K562 (cell line): ENCODE measurements at regions not wholly inside any gene's neighbourhood (a gene's known extent, or its start where the extent isn't known, plus 50 kb on each side); places are given as distances from the start of the nearest gene placed in this dataset.

Experiments
- ATAC-seq: fragments of 200-7000 bp; cut with Tn5 transposase; 3 replicates; pipeline ENCODE4 v1.9.1; 2020; ENCODE audit warnings: moderate library complexity
- BruUV-seq: library from RNA; stranded (reverse); fragments of 400-500 nt; replicated peaks from 2 replicates; lab custom pipeline; 2021; lab: Mats Ljungman, UMichigan
- CTCF ChIA-PET: fragments of 300-600 bp; formaldehyde crosslinking; extraction: SDS; loops from one replicate; lab custom pipeline; 2021; ENCODE audit warnings: low intra/inter-chr PET ratio; lab: Yijun Ruan, JAX
- POLR2A ChIA-PET: fragments of 300-600, 350-650 bp; sonication (Branson Sonifier 250); formaldehyde crosslinking; extraction: SDS; loops from one replicate; lab custom pipeline; 2021; ENCODE audit warnings: antibody characterized with exemption, inconsistent platforms; lab: Yijun Ruan, JAX
- DNase-seq, 4 experiments: peaks; one replicate each; pipeline versions ENCODE4 v3.0.0 to v3.0.0-alpha.2; 2011 to 2018; ENCODE audit warnings: low spot score in 3 of 4, mixed read lengths in 3 of 4; ENCODE audit errors: extremely low read depth in 1 of 4
- FAIRE-seq: peaks from 2 replicates; lab custom pipeline; 2011; peaks lifted over from hg19 to GRCh38; lab: Jason Lieb, UNC
- H2AFZ ChIP-seq: 2 replicates; pipeline ENCODE4 v1.6.0; 2011; ENCODE audit warnings: low read depth, low read length, control low read depth, inconsistent platforms
- H3K27ac ChIP-seq: fragments of 200-600 bp; 3 replicates; pipeline ENCODE4 v1.8.0; 2011; ENCODE audit warnings: low read depth, mild to moderate bottlenecking, control low read depth, inconsistent platforms, low read length, moderate library complexity, mixed read lengths; ENCODE audit errors: extremely low read depth
- H3K27me3 ChIP-seq, 2 experiments: fragments of 300-600 bp in 1 of 2; 2 replicates in 1 of 2; 3 replicates in 1 of 2; pipeline versions ENCODE4 v1.6.0 to v1.8.0; 2011; ENCODE audit warnings: inconsistent platforms in 2 of 2, low read length in 2 of 2, mild to moderate bottlenecking in 1 of 2, mixed read lengths in 1 of 2, moderate library complexity in 1 of 2; ENCODE audit not compliant: control insufficient read depth in 2 of 2, insufficient read depth in 2 of 2
- H3K36me3 ChIP-seq: fragments of 300-600 bp; 3 replicates; pipeline ENCODE4 v1.8.0; 2011; ENCODE audit warnings: mild to moderate bottlenecking, low read length, inconsistent platforms; ENCODE audit not compliant: control insufficient read depth, insufficient read depth
- H3K4me1 ChIP-seq, 2 experiments: fragments of 200-600 bp in 1 of 2; replicated peaks in 1 of 2; 2 replicates in 1 of 2; 3 replicates in 1 of 2; pipeline versions ENCODE4 v1.5.1 to v1.8.0; 2011; ENCODE audit warnings: inconsistent platforms in 2 of 2, low read length in 2 of 2, mild to moderate bottlenecking in 1 of 2, mixed read lengths in 1 of 2, moderate library complexity in 1 of 2; ENCODE audit not compliant: control insufficient read depth in 2 of 2, insufficient read depth in 2 of 2
- H3K4me2 ChIP-seq: 2 replicates; pipeline ENCODE4 v1.6.1; 2011; ENCODE audit warnings: low read length, control low read depth, inconsistent platforms, mixed read lengths; ENCODE audit not compliant: insufficient read depth
- H3K4me3 ChIP-seq: fragments of 200-600 bp; sonication (generic), shearing (Covaris generic); 2 replicates; pipeline ENCODE4 v1.5.1; 2016; ENCODE audit warnings: control low read depth, inconsistent platforms
- H3K79me2 ChIP-seq: fragments of 200-600 bp; 3 replicates; pipeline ENCODE4 v1.8.0; 2011; ENCODE audit warnings: low read length, inconsistent platforms; ENCODE audit not compliant: control insufficient read depth, insufficient read depth
- H3K9ac ChIP-seq, 2 experiments: 2 replicates each; pipeline versions ENCODE4 v1.6.0 to v1.6.1; 2011; ENCODE audit warnings: low read depth in 2 of 2, low read length in 2 of 2, control low read depth in 1 of 2, inconsistent platforms in 1 of 2, mild to moderate bottlenecking in 1 of 2, mixed read lengths in 1 of 2; ENCODE audit not compliant: insufficient read depth in 1 of 2
- H3K9me1 ChIP-seq: one replicate; pipeline ENCODE4 v1.6.0; 2011; ENCODE audit warnings: inconsistent platforms, mild to moderate bottlenecking, low read length, moderate library complexity; ENCODE audit not compliant: control insufficient read depth, insufficient read depth
- H3K9me3 ChIP-seq: replicated peaks from 2 replicates; pipeline ENCODE4 v1.5.1; 2011; ENCODE audit warnings: low read depth, low read length, inconsistent platforms; ENCODE audit not compliant: control insufficient read depth, insufficient read depth
- H4K20me1 ChIP-seq: replicated peaks from 2 replicates; pipeline ENCODE4 v1.6.1; 2011; ENCODE audit warnings: low read length, inconsistent platforms, mixed read lengths; ENCODE audit not compliant: control insufficient read depth, insufficient read depth
- GTF2A2 ChIP-seq: IDR thresholded peaks from 2 replicates; pipeline ENCODE4 v1.6.1; 2016; ENCODE audit warnings: mild to moderate bottlenecking, missing genetic modification characterization, missing compliant biosample characterization
- KHSRP ChIP-seq: fragments of 450-650 bp; IDR thresholded peaks from 2 replicates; pipeline ENCODE4 v1.6.1; 2017
- MAZ ChIP-seq, 2 experiments: fragments of 450-650 bp in 1 of 2; sonication (generic) in 1 of 2; formaldehyde crosslinking; IDR thresholded peaks in 1 of 2; conservative IDR thresholded peaks in 1 of 2; 2 replicates each; pipeline versions ENCODE4 v1.4.0 to v1.5.0; 2020; ENCODE audit warnings: mild to moderate bottlenecking in 1 of 2, missing genetic modification reagents in 1 of 2
- MCM3 ChIP-seq: fragments of 450-650 bp; IDR thresholded peaks from 2 replicates; pipeline ENCODE4 v1.6.1; 2016
- RAD21 ChIP-seq, 2 experiments: fragments of 250-450 bp in 1 of 2; fragments of 450-650 bp in 1 of 2; sonication (Bioruptor Pico) in 1 of 2; formaldehyde crosslinking in 1 of 2; IDR thresholded peaks in 1 of 2; conservative IDR thresholded peaks in 1 of 2; 2 replicates each; pipeline versions ENCODE4 v1.4.0 to v1.8.0; 2020 to 2022; ENCODE audit warnings: mild to moderate bottlenecking in 2 of 2, moderate library complexity in 1 of 2
- ZNF3 ChIP-seq: fragments of 250-450 bp; sonication (Bioruptor Pico); IDR thresholded peaks from 2 replicates; pipeline ENCODE4 v1.5.0; 2021; ENCODE audit warnings: mild to moderate bottlenecking, moderate library complexity
- ZNF780A ChIP-seq: fragments of 250-450 bp; sonication (Bioruptor Pico); IDR thresholded peaks from 2 replicates; pipeline ENCODE4 v1.5.0; 2021; ENCODE audit warnings: mild to moderate bottlenecking
- WGBS: fragments of 100-300 bp; shearing (Covaris generic); methylation state at CpG from one replicate; pipeline ENCODE4 v1.1.6; 2016; ENCODE audit warnings: low coverage, mixed read lengths; ENCODE audit not compliant: insufficient coverage; ENCODE audit errors: missing lambda C conversion rate; 5-methylcytosine and 5-hydroxymethylcytosine counted together
- in situ Hi-C: fragments of 300-500 bp; cut with MboI; formaldehyde crosslinking; loops from 4 replicates; pipeline ENCODE4 v1.15.0; 2018; ENCODE audit warnings: inconsistent platforms, mixed read lengths
- intact Hi-C: fragments of 100-400 bp; cut with micrococcal nuclease; formaldehyde crosslinking; loops from 2 replicates; pipeline ENCODE4 v1.14.2; 2022
- TF ChIP-seq, protein P1 (sequence below): sonication (generic); formaldehyde crosslinking; IDR thresholded peaks from 2 replicates; pipeline ENCODE4 v1.8.0; 2022; ENCODE audit warnings: mild to moderate bottlenecking, missing genetic modification reagents
- TF ChIP-seq, protein P2 (sequence below): fragments of 250-450 bp; sonication (Bioruptor Pico); IDR thresholded peaks from 2 replicates; pipeline ENCODE4 v1.9.0; 2021; ENCODE audit warnings: mild to moderate bottlenecking
- TF ChIP-seq, protein P3 (sequence below), 3 experiments: IDR thresholded peaks in 2 of 3; conservative IDR thresholded peaks in 1 of 3; 2 replicates each; pipeline ENCODE4 v1.5.1; 2011 to 2012; ENCODE audit warnings: low read length in 3 of 3, mild to moderate bottlenecking in 3 of 3, control low read depth in 2 of 3, improper control_type of control experiment in 1 of 3, inconsistent platforms in 1 of 3, low read depth in 1 of 3, mixed read lengths in 1 of 3, moderate library complexity in 1 of 3; ENCODE audit not compliant: insufficient read depth in 2 of 3

DNA sequence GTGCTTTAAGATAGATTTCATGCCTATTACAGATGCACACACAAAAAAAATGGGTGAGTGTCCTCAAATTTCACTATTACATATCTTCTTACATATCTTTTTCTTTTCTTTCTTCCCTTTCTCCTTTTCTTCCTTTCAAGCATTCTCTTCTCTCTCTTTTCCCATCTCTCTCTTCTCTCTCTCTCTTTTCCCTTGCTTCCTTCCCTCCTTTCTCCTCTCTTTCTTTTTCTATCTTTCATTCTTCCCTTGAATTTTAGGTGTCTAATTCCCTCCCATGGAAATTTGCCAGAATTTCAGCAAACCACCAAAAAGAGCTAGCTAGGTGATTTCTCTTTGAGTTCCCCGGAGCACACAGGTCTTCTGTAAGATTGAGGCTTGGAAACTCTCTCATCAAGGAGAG, 395.3 kb upstream of the RUNX1 start (continued):
- TF ChIP-seq, protein P1, sequence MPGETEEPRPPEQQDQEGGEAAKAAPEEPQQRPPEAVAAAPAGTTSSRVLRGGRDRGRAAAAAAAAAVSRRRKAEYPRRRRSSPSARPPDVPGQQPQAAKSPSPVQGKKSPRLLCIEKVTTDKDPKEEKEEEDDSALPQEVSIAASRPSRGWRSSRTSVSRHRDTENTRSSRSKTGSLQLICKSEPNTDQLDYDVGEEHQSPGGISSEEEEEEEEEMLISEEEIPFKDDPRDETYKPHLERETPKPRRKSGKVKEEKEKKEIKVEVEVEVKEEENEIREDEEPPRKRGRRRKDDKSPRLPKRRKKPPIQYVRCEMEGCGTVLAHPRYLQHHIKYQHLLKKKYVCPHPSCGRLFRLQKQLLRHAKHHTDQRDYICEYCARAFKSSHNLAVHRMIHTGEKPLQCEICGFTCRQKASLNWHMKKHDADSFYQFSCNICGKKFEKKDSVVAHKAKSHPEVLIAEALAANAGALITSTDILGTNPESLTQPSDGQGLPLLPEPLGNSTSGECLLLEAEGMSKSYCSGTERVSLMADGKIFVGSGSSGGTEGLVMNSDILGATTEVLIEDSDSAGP (CRISPR knock-in tag): no peak

DNA sequence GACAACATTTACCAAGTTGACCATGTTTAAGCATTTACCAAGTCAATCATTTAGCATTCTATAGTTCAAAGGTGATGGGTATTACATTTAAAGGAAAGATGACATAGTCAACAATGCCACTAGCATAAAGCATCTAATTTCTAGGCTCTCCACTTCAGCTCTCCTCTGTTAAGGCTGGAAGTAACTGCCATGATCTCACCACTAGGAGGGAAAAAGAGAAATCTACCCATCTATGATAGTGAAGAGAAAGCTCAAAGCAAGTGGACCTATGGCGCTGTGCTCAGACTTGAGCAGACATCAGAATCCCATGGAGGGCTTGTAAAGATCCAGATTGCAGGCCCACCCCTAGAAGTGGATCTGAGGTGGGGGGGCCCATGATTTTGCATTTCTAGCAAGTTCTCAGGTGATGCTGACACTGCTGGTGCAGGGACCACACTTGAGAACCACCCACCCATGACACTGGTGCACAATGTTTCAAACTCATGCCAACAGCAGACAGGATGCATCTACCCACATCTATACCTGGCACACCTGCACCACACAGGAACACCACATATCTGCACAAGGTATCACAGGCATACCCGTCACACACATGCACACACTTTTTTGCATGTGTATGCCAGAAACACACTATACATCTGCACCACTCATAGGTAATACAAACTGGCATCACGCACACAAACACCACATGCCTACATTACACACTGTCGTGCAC, 392.9 kb upstream of the RUNX1 start:
- H3K36me3 ChIP-seq: no peaks in the 10 kb centered on the region
- H2AFZ ChIP-seq: no peak overlapping the region
- H3K9me3 ChIP-seq: no peaks in the 10 kb centered on the region
- H4K20me1 ChIP-seq: no peaks in the 10 kb centered on the region
- no peak overlapping the region for H3K4me2 ChIP-seq
- no peaks in the 10 kb centered on the region for H3K79me2 ChIP-seq
- intact Hi-C loops: loop anchor here (10.0 kb wide), 1 partner anchor 163 kb away; no protein-coding TSS in a partner anchor
- ATAC-seq (peak; percentile 57; the same call in 2 of the 3 replicates), FAIRE-seq (peak; percentile 23), DNase-seq (no peak)
- H3K27me3 ChIP-seq: peaks cover 2 to 4% of the 10 kb centered on the region in 2 experiments; a peak in 2 of 5 replicates
- TF ChIP-seq ZNF3 (CRISPR knock-in tag) (no peak), ZNF780A (CRISPR knock-in tag) (no peak), KHSRP (no peak), MAZ (CRISPR knock-in tag; conservative IDR thresholded peaks at IDR 0.05 in 1 of 2, IDR thresholded peaks at IDR 0.05 in 1 of 2) (no peak), GTF2A2 (no peak), MCM3 (no peak), RAD21 (CRISPR knock-in tag; conservative IDR thresholded peaks at IDR 0.05 in 1 of 2, IDR thresholded peaks at IDR 0.05 in 1 of 2) (peak in 1 of 2 experiments; percentile 13; a peak in 1 of 4 replicates)
- TF ChIP-seq, protein P2, sequence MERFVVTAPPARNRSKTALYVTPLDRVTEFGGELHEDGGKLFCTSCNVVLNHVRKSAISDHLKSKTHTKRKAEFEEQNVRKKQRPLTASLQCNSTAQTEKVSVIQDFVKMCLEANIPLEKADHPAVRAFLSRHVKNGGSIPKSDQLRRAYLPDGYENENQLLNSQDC (CRISPR knock-in tag): no peak
- TF ChIP-seq, protein P3, sequence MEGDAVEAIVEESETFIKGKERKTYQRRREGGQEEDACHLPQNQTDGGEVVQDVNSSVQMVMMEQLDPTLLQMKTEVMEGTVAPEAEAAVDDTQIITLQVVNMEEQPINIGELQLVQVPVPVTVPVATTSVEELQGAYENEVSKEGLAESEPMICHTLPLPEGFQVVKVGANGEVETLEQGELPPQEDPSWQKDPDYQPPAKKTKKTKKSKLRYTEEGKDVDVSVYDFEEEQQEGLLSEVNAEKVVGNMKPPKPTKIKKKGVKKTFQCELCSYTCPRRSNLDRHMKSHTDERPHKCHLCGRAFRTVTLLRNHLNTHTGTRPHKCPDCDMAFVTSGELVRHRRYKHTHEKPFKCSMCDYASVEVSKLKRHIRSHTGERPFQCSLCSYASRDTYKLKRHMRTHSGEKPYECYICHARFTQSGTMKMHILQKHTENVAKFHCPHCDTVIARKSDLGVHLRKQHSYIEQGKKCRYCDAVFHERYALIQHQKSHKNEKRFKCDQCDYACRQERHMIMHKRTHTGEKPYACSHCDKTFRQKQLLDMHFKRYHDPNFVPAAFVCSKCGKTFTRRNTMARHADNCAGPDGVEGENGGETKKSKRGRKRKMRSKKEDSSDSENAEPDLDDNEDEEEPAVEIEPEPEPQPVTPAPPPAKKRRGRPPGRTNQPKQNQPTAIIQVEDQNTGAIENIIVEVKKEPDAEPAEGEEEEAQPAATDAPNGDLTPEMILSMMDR (IDR thresholded peaks at IDR 0.05 in 2 of 3, conservative IDR thresholded peaks at IDR 0.05 in 1 of 3; ENCODE audit: insufficient read depth in 2 of 3, low read depth in 1 of 3, low read length in 3 of 3): peak; percentile 11 to 39 (median 32); a peak in 2 of 6 replicates
- H3K4me3 ChIP-seq: no peak overlapping the region
- no TSS peak for BruUV-seq
- in situ Hi-C loops: no loop called here
- H3K4me1 ChIP-seq: 0 out of 5 replicates have a peak, but pooled peaks cover 0 to 7% of the 10 kb centered on the region in 2 experiments
- H3K9me1 ChIP-seq: no peaks in the 10 kb centered on the region
- ChIA-PET POLR2A (interaction anchor here (0.8 to 1.1 kb wide), 2 partner anchors 19 to 41 kb away, joined by 3 read pairs; no protein-coding TSS in a partner anchor), CTCF (no interaction called here)
- H3K27ac ChIP-seq: no peak overlapping the region
- 31% methylated on average over 4 of the region's 4 CpGs for WGBS
- no peak overlapping the region for H3K9ac ChIP-seq
